Endothelial cell of umbilical vein (primary cell): ENCODE measurements at regions not wholly inside any gene's neighbourhood (a gene's known extent, or its start where the extent isn't known, plus 50 kb on each side); places are given as distances from the start of the nearest gene placed in this dataset.

Source experiments
- BruUV-seq: library from RNA; stranded (reverse); fragments of 400-500 nt; replicated peaks from 2 replicates; lab custom pipeline; 2021; lab: Mats Ljungman, UMichigan
- CTCF ChIA-PET: fragments of 300-600, 350-600 bp; sonication (Branson Sonifier 250); formaldehyde crosslinking; loops from one replicate; lab custom pipeline; 2021; ENCODE audit warnings: antibody characterized with exemption, inconsistent platforms; lab: Charles Lee
- POLR2A ChIA-PET: fragments of 300-600, 350-600 bp; sonication (Branson Sonifier 250); formaldehyde crosslinking; loops from one replicate; lab custom pipeline; 2021; ENCODE audit warnings: antibody characterized with exemption, inconsistent platforms; lab: Charles Lee
- DNase-seq: peaks from one replicate; pipeline ENCODE4 v3.0.0-alpha.2; 2011; ENCODE audit warnings: low read depth, low spot score
- FAIRE-seq: peaks from 2 replicates; lab custom pipeline; 2011; peaks lifted over from hg19 to GRCh38; lab: Jason Lieb, UNC
- H2AFZ ChIP-seq: 2 replicates; pipeline ENCODE4 v1.6.0; 2012; ENCODE audit warnings: low read depth, low read length, control low read depth, inconsistent platforms
- H3K27ac ChIP-seq: 2 replicates; pipeline ENCODE4 v1.5.1; 2011; ENCODE audit warnings: low read depth, mild to moderate bottlenecking, control low read depth, low read length, moderate library complexity; ENCODE audit not compliant: insufficient read depth
- H3K27me3 ChIP-seq, 2 experiments: 2 replicates each; pipeline versions ENCODE4 v1.6.0 to v1.6.1; 2011; ENCODE audit warnings: low read length in 2 of 2, mixed read lengths in 1 of 2; ENCODE audit not compliant: control insufficient read depth in 2 of 2, insufficient read depth in 2 of 2
- H3K36me3 ChIP-seq, 2 experiments: 2 replicates in 1 of 2; 3 replicates in 1 of 2; pipeline ENCODE4 v1.5.1; 2011; ENCODE audit warnings: low read length in 2 of 2, mild to moderate bottlenecking in 1 of 2, moderate library complexity in 1 of 2; ENCODE audit not compliant: control insufficient read depth in 2 of 2, insufficient read depth in 2 of 2; ENCODE audit errors: extremely low read depth in 1 of 2
- H3K4me1 ChIP-seq: 3 replicates; pipeline ENCODE4 v1.5.1; 2011; ENCODE audit warnings: mild to moderate bottlenecking, low read length; ENCODE audit not compliant: control insufficient read depth, insufficient read depth; ENCODE audit errors: extremely low read depth
- H3K4me2 ChIP-seq: 2 replicates; pipeline ENCODE4 v1.6.1; 2011; ENCODE audit warnings: low read length, control low read depth, mixed read lengths; ENCODE audit not compliant: insufficient read depth
- H3K4me3 ChIP-seq, 3 experiments: fragments of 200-600 bp in 1 of 3; sonication (generic), shearing (Covaris generic) in 1 of 3; replicated peaks in 1 of 3; 2 replicates each; pipeline ENCODE4 v1.5.1; 2011 to 2016; ENCODE audit warnings: control low read depth in 3 of 3, low read length in 3 of 3, mild to moderate bottlenecking in 2 of 3, inconsistent platforms in 1 of 3, low read depth in 1 of 3, moderate library complexity in 1 of 3; ENCODE audit not compliant: insufficient read depth in 1 of 3
- H3K79me2 ChIP-seq: 2 replicates; pipeline ENCODE4 v1.6.0; 2012; ENCODE audit warnings: low read length, inconsistent platforms; ENCODE audit not compliant: control insufficient read depth, insufficient read depth
- H3K9ac ChIP-seq: replicated peaks from 2 replicates; pipeline ENCODE3; 2011; ENCODE audit warnings: low read length, control low read depth; ENCODE audit not compliant: insufficient read depth; ENCODE audit errors: extremely low read depth
- H3K9me1 ChIP-seq: replicated peaks from 3 replicates; pipeline ENCODE4 v1.6.0; 2011; ENCODE audit warnings: mild to moderate bottlenecking, low read length; ENCODE audit not compliant: control insufficient read depth, insufficient read depth; ENCODE audit errors: extremely low read depth
- H3K9me3 ChIP-seq: replicated peaks from 2 replicates; pipeline ENCODE4 v1.5.1; 2012; ENCODE audit warnings: low read length, inconsistent platforms; ENCODE audit not compliant: control insufficient read depth, insufficient read depth
- H4K20me1 ChIP-seq: replicated peaks from 2 replicates; pipeline ENCODE3; 2011; ENCODE audit warnings: mild to moderate bottlenecking, low read length; ENCODE audit not compliant: control insufficient read depth, insufficient read depth; ENCODE audit errors: extremely low read depth
- EZH2 ChIP-seq: IDR thresholded peaks from 2 replicates; pipeline ENCODE4 v1.6.1; 2012; ENCODE audit warnings: borderline replicate concordance, low read depth, mild to moderate bottlenecking, moderate library complexity, low read length, inconsistent platforms; ENCODE audit not compliant: severe bottlenecking
- FOS ChIP-seq: IDR thresholded peaks from 2 replicates; pipeline ENCODE4 v1.6.1; 2011; ENCODE audit warnings: mild to moderate bottlenecking, low read length, moderate library complexity, borderline replicate concordance; ENCODE audit not compliant: insufficient read depth
- GATA2 ChIP-seq: IDR thresholded peaks from 2 replicates; pipeline ENCODE4 v1.7.0; 2011; ENCODE audit warnings: low read depth, mild to moderate bottlenecking, moderate library complexity, mixed read lengths, low read length; ENCODE audit not compliant: insufficient read length, insufficient read depth
- MYC ChIP-seq: IDR thresholded peaks from one replicate; pipeline ENCODE4 v1.6.1; 2011; ENCODE audit warnings: mild to moderate bottlenecking, low read depth, low read length
- POLR2A ChIP-seq: IDR thresholded peaks from 2 replicates; pipeline ENCODE4 v1.6.1; 2012; ENCODE audit warnings: low read depth, mild to moderate bottlenecking, control low read depth, low read length
- POLR2AphosphoS5 ChIP-seq: IDR thresholded peaks from 2 replicates; pipeline ENCODE4 v1.6.1; 2012; ENCODE audit warnings: low read depth, mild to moderate bottlenecking, control low read depth, low read length, moderate library complexity; ENCODE audit not compliant: insufficient read depth
- dilution Hi-C: fragments of 300-500 bp; cut with MboI; formaldehyde crosslinking; loops from one replicate; pipeline ENCODE4 v1.15.0; 2019; ENCODE audit warnings: low sequenced_read_pairs; ENCODE audit not compliant: extremely low pct_ligation_motif_present
- intact Hi-C: fragments of 100-400 bp; cut with micrococcal nuclease; formaldehyde crosslinking; loops from one replicate; pipeline ENCODE4 v1.10.0; 2022
- TF ChIP-seq, protein P1 (sequence below), 2 donors: IDR thresholded peaks; 1 replicate in 1 of 2; 2 replicates in 1 of 2; pipeline ENCODE4 v1.5.1; 2011; ENCODE audit warnings: low read length in 2 of 2, mild to moderate bottlenecking in 2 of 2, moderate library complexity in 2 of 2, control low read depth in 1 of 2, inconsistent platforms in 1 of 2, low read depth in 1 of 2; ENCODE audit not compliant: insufficient read depth in 1 of 2; ENCODE audit errors: extremely low read depth in 1 of 2
- TF ChIP-seq, protein P2 (sequence below): IDR thresholded peaks from 2 replicates; pipeline ENCODE4 v1.6.1; 2011; ENCODE audit not compliant: insufficient read depth, insufficient read length

DNA sequence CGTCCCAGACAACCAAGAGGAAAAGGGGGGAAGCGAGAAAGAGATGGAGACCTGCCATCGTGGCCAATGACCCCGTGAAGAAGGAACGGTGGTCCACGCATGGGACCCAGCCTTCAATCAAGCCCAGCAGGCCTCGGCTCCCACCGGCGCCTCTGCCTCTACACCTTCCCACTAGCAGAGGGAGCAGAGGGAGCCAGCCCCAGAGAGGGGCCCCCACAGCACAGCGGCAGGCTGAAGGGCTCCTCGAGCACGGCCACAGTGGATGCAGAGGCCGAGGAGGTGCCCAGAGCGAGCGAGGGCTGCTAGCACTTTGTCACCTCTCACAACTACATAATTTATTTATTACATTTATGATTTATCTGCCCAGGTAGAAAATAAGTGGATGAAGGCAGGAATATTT lies 68.4 kb upstream of the TOPAZ1 start:
- Histone ChIP-seq H3K36me3 (no peaks in the 10 kb centered on the region), H3K9me3 (no peaks in the 10 kb centered on the region), H3K27me3 (no peaks in the 10 kb centered on the region), H3K9me1 (no peaks in the 10 kb centered on the region), H3K9ac (no peak overlapping the region), H3K4me3 (no peak overlapping the region), H3K4me2 (no peak overlapping the region), H4K20me1 (no peaks in the 10 kb centered on the region), H3K27ac (no peak overlapping the region), H3K4me1 (no peaks in the 10 kb centered on the region), H2AFZ (no peak overlapping the region), H3K79me2 (no peaks in the 10 kb centered on the region)
- dilution Hi-C loops, result no loop called here
- POLR2A ChIA-PET, result no interaction called here
- CTCF ChIA-PET, result interaction anchor here (1.0 kb wide), 1 partner anchor 9 kb away, joined by 3 read pairs; no protein-coding TSS in a partner anchor
- no peak for FAIRE-seq
- no peak for DNase-seq
- BruUV-seq, result no TSS peak
- no peak for TF ChIP-seq EZH2
- intact Hi-C loops, result loop anchor here (5.0 kb wide), 1 partner anchor 36 kb away; no protein-coding TSS in a partner anchor

DNA sequence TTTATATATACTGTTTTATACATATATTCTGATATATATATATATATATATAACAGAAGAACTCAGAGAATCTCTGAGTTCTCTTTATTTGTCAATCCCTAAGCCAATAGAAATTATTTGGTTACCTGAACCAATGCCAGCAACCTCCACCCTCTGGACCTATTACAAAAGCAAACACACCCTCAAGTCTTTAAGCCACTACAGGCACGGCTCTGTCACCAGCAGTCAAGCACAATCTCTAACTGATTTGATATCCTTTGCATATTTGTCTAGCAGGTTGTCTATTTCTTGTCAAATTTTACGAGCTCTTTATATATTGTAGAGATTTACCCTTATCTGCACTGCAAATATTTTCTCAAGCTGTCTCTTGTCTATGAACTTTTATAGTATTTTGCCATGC lies 66.6 kb upstream of the TOPAZ1 start:
- FAIRE-seq (no peak), DNase-seq (no peak)
- Histone ChIP-seq H3K79me2 (no peaks in the 10 kb centered on the region), H3K9ac (no peak overlapping the region), H3K4me2 (no peak overlapping the region), H3K9me1 (no peaks in the 10 kb centered on the region), H3K27ac (no peak overlapping the region), H3K27me3 (no peaks in the 10 kb centered on the region), H3K9me3 (no peaks in the 10 kb centered on the region), H3K36me3 (no peaks in the 10 kb centered on the region), H2AFZ (no peak overlapping the region), H3K4me3 (no peak overlapping the region), H3K4me1 (no peaks in the 10 kb centered on the region), H4K20me1 (no peaks in the 10 kb centered on the region)
- TF ChIP-seq FOS (no peak), POLR2A (no peak), GATA2 (no peak), POLR2AphosphoS5 (no peak), EZH2 (no peak), MYC (no peak)
- TF ChIP-seq, protein P1, sequence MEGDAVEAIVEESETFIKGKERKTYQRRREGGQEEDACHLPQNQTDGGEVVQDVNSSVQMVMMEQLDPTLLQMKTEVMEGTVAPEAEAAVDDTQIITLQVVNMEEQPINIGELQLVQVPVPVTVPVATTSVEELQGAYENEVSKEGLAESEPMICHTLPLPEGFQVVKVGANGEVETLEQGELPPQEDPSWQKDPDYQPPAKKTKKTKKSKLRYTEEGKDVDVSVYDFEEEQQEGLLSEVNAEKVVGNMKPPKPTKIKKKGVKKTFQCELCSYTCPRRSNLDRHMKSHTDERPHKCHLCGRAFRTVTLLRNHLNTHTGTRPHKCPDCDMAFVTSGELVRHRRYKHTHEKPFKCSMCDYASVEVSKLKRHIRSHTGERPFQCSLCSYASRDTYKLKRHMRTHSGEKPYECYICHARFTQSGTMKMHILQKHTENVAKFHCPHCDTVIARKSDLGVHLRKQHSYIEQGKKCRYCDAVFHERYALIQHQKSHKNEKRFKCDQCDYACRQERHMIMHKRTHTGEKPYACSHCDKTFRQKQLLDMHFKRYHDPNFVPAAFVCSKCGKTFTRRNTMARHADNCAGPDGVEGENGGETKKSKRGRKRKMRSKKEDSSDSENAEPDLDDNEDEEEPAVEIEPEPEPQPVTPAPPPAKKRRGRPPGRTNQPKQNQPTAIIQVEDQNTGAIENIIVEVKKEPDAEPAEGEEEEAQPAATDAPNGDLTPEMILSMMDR (IDR thresholded peaks at IDR 0.05; ENCODE audit: extremely low read depth in 1 of 2, insufficient read depth in 1 of 2, low read depth in 1 of 2, low read length in 2 of 2), result no peak
- TF ChIP-seq, protein P2, sequence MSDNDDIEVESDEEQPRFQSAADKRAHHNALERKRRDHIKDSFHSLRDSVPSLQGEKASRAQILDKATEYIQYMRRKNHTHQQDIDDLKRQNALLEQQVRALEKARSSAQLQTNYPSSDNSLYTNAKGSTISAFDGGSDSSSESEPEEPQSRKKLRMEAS, result no peak
- CTCF ChIA-PET, result no interaction called here
- POLR2A ChIA-PET, result no interaction called here
- no TSS peak for BruUV-seq
- dilution Hi-C loops (no loop called here), intact Hi-C loops (no loop called here)
